Glomerular endothelial cell (primary cell): ENCODE measurements at regions not wholly inside any gene's neighbourhood (a gene's known extent, or its start where the extent isn't known, plus 50 kb on each side); places are given as distances from the start of the nearest gene placed in this dataset.
"Not testable (repeated sequence)": the region's sequence is repeated elsewhere in the genome, so short reads cannot be mapped to it uniquely, and the experiment has no call there.

Experiments
- DNase-seq: peaks from one replicate; pipeline ENCODE4 v3.0.0-alpha.2; 2011; ENCODE audit warnings: low read depth, low spot score; ENCODE audit errors: extremely low read depth

DNA sequence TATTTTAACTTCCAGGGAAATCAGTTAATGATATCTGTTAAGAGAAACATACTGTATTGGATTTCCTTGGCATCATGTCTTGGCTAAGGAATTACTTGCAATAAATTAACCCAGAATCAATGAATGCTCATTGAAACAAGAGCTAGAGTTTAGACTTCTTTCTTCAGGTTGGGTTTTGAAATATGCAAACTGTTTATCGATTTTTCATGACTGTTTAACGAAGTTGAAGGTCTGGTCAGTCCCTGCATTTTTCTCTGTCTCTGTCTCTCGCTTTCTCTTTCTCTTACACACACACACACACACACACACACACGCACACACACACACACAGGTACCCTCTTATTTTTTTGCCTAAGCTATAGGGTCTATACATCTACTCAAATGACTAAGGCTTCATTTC lies 981.0 kb downstream of the SUCLG1 start:
- DNase-seq: no peak

DNA sequence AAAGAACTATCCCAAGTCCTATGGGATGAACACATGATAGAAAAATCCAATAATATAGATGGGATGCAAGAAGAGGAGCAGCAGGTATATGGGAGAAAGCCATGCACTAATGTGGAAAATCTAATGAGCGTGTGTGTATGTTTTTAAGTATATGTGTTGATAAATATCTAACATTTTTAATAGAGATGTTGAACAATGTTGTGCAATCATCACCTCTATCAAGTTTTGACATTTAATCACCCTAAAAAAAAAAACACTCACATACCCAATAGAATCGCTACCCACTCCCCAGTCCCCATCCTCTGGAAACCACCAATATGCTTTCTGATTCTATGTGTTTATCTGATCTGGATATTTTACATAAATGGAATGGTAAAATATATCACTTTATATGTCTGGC lies 983.7 kb downstream of the SUCLG1 start:
- no peak for DNase-seq

DNA sequence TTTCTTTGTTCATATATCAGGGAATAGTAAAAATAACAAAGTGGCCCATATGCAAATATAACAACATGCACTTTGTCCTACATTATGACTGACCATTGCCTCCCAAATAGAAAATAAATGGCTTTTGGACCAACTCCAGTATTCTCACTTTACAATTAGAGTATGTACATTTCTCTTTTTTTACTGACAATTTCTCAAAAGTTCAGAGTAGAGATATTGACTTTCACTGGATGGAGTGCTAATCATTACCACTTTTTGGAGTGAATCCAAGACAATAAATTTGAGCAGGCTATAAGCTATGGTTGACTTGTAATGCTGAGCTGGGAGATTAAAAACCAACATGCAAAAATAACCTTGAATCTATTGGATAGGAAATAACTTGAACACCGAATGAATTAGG lies 987.4 kb downstream of the SUCLG1 start:
- DNase-seq: no peak

DNA sequence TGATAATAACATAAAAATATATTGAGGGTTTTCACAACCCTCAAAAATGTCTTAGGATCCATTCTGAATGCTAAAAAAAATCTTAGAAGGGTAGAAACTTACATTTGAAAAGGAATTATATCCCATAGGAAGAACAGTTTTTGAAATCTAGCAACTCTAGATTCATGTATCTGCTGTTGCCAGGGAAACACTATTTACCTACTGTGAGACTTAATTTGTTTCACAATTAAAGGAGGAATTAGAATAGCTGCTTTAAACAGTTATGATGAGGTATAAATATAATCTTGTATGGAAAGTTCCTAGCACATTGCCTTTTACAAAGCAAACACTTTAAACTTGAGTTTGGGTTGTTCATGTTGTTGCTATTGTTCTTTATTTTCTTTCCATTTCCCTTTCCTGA lies 988.2 kb downstream of the SUCLG1 start:
- no peak for DNase-seq

DNA sequence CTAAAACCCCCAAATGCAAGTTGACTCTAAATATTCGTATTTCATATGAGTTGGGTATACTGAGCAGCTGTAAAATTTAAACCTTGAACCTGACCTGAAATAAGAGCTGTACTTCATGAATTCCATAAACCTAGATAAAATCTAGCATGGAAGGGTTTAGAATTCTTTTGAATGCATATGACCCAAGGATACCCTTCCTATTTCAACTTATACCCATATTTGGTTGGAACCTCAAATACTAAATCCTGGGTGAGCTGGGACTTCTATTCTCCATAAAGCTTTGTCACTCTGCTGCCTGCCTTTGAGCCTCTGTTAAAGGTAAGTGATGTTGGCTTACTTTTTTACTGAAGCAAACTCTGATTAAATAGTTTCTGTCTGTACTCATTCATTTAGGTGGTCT lies 994.6 kb downstream of the SUCLG1 start:
- no peak for DNase-seq

DNA sequence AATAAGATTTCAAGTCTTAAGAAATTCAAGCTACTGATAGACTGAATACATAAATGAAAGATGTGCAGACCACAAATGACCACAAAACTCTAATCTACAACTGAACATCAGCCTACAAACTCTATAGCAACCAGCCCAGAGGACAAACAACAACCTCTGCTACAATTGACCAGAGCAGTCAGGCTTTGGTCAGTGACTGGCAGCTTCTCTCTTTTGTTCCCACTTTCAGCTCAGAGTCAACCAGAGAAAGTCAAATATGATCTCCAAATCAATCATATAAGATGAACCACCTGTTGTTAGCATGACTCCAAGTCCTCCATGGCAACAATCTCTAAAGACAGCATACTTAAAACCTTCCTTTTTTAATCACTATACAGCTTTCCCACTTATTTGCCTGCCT lies 996.2 kb downstream of the SUCLG1 start:
- no peak for DNase-seq

DNA sequence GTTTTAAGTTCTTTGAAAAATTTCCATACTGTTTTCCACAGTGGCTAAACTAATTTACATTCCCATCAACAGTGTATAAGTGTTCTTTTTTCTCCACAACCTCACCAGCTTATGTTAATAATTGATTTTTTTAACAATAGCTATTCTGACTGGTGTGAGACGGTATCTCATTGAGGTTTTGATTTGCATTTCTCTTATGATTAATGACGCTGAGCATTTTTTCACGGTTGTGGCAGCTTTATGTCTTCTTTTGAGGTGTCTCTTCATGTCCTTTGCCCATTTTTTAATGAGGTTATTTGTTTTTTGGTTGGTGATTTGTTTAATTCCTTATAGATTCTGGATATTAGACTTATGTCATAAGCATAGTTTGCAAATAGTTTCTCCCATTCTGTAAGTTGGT lies 997.9 kb downstream of the SUCLG1 start:
- DNase-seq: no peak

DNA sequence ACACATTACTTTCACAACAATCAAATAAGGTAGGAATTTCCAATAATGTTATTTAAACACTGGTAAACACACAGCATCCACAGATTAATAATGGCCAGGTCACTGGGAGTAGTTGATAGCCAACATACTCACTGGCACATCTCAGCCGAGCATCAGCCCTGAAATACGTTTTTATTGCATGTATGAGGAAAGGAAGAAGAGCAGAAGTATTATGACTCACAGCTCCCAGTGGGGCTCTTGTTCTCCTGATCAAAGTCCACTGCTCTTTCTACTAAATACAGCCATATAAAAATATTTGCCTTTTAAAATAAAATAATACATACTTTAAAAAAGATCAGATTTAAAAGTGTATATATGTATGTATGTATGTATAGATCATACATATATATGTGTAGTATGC lies 999.6 kb downstream of the SUCLG1 start:
- no peak for DNase-seq

DNA sequence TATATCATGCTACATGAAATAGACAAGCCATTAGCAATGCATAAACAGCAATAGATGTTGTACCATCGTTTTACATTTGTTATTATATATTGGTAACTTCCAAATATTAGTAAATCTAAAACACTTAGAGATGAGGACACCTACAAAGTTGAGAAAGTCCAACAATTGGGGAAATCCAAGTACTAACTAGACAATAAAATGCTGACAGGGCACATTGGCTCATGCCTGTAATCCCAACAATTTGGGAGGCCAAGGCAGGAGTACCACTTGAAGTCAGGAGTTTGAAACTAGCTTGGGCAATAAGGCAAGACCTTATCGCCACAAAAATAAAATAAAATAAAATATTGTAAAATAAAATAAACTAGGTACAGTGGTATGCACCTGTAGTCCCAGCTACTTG lies 1023.1 kb downstream of the SUCLG1 start:
- DNase-seq: no peak

DNA sequence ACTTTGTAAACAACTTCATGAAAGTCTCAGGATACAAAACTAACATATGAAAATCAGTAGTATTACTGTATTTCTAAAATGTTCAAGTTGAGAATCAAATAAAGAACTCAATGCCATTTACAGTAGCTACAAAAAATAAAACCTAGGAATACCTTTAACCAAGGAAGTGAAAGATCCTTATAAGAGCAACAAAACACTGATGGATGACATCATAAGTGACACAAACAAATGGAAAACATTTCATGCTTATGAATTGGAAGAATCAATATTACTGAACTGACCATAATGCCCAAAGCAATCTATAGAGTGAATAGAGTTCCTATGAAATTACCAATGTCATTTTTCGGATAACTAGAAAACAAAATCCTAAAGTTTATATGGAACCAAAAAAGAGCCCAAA lies 1038.1 kb downstream of the SUCLG1 start:
- DNase-seq: no peak

DNA sequence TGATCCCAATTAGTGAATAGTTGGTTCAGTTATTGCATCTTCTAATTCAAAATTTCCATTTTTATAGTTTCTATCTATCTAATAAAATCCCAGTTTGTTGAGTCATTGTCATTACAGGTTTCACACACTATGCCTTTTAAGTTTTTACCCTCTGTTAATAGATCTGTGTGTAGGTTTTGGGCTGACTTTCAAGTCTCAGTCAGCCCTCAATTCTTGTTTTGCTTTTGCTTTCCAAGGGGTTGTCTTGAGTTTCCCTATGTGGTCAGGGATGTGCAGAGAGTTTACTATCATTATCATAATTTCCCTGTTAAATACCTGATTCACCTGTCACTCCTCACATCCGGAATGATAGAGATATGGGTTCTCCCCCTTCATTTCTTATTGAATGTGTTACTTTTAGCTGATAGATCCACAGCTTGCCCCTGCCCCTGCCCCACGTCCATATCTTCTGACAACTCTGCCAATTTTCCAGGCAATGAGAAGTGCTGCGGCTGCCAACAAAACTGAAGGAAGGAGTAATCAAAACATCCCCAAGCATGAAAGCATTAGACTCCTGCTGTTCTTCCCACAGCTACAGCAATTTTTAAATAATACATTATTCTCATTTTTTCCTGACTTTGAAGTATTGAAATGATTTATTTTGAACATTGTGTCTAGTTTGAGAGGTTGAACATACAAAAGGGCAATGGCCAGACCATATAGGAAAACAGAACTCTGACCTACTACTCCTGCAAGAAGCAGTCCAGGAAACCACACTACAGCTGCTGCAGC lies 1064.8 kb downstream of the SUCLG1 start:
- no peak for DNase-seq

DNA sequence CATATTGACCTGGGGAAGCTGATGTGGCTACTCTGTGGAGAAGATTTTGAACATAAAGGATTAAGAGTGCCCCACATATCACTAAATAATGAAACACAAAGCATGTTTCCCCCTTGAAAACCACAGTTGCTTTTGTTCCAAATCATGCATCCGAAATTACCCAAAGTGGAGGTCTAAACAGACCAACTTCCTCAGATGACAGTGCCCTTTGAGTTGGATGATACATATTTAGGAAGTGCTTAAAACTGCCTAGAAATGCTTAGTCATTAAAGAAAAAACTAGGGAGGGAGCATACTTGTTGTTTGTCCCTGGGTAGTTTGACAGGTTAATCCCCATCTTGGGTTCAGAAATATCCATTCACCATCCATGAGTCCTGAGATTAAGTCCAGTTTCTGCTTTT lies 1070.3 kb downstream of the SUCLG1 start:
- no peak for DNase-seq

DNA sequence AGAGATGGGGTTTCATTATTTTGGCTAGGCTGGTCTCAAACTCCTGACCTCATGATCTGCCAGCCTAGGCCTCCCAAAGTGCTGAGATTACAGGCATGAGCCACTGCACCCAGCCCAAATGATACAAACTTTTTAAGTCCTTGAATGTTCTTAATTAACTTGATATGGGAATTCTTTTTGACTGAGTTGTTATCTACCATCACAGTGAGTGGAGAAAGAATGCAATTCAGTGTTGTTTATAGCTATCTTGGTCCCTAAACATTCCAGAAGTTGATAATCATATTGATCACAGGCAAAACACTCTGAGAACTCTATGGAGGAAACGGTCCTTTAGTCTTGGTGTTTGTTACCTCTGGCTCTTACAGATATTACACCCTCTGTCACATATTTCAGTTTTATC lies 1072.5 kb downstream of the SUCLG1 start:
- DNase-seq: no peak

DNA sequence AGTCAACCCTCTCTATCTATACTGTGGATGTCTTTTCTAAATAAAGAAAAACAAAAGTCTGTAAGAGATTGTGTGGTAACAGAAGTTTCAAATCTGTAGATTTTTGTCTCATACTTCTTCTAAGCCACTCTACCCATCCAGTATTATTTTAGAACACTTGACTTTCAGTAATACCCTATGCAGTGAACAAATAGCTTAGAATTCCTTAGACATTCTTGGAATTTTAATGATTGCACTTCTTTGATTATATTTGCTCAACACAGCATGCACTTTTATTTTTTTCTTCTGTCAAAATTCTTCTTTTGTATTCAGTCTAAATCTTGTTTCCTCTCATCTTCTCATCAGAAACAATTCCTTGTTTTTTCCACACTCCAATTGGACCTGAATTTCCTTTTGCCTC lies 1080.2 kb downstream of the SUCLG1 start:
- no peak for DNase-seq

DNA sequence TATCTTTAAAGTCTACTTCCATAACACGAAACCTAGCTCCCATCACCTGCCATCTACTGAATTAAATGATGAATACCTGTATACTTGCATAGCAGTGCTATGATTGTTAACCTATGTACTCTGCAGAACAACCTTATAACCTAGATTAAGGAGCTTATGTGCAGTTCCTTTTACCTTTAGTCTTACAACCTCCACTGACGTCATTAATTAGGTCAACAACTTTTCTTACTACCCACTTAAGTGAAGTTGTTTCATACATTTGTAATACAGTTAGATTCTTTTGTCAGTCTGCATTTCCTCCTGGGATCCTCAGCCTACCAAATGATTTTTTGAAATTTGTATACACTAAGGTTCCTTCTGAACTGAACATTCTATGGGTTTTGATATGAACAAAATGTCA lies 1082.3 kb downstream of the SUCLG1 start:
- no peak for DNase-seq

DNA sequence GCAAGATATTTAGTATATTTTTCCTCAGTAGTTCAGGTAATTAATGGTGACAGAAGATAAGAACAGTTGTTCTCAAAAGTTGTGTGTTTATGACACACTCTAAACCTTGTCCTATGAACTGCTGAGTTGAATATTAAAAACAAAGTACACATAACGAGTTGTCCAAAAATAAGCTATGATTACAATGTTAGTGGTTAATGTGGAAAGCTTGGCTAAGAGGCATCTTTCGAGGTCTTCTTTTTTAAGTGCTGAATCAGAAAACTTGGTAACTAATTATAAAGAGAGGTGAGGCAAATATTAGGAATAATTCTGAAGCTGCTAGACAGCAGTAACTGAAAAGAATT lies 1088.7 kb downstream of the SUCLG1 start:
- no peak for DNase-seq

DNA sequence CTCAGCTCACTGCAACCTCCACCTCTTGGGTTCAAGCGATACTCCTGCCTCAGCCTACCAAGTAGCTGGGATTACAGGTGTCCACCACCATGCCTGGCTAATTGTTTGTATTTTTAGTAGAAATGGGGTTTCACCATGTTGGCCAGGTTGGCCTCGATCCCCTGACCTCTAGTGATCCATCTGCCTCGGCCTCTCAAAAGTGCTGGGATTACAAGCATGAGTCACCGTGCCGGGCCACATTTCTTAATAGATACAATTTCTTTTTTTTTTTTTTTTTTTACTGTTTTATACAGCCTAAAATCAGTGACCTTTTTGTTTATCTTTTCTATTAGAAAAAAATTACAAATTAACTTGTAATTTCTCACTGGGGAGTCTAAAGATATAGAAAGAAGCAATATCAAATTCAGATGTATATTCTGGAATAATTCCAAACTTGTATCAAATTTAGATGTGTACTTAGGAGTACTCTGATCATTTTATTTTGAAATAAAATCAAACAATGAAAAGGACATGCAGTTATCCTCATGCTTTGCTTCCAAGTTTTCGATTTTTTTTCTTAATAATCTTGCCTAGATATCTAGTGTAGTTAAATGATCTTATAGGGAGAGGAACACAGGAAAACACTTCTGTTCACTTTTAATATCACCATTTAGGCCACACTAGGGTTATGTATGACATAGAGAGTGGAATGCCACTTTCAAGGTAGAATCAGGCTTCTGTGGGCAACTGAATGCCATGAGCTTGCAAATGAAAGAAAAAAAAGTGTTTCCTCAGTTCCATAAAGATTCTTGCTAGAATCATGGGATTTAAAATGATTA lies 1089.3 kb downstream of the SUCLG1 start:
- DNase-seq: no peak

DNA sequence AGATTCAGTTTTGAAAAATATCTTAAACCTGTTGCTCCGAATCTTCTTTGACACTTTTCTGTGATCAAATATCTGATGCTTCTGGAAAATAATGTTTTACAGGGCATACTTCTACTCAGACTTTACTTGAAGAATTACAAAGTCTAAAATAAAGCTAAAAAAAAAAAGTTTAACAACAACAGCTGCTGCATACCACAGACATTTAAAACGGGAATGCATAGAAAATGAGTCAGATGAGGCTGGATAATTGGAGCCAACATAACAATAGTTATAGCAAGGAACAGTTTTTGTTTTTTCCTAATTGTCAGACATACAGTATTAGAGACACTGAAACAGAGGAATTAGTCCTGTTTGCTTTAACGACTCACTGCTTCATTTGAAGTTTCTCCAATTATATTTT lies 1090.2 kb downstream of the SUCLG1 start:
- no peak for DNase-seq

DNA sequence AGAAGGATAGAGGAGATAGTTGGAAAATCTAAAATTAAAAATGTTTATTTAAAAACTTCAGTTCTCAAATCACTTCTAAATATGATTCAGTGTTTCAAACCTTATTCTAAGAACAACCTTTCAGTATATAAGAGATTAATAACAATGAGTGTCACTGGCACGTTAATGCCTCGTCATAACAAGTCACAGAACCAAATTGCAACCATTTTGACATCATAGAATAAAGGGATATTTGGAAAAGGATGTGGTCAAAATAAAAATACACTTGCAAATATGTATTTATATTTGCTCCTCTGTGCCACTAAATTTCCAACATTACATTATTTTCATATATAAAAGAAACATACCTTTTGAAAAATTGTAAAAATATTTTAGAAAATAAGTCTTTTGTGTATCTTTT lies 1090.6 kb downstream of the SUCLG1 start:
- DNase-seq: no peak

DNA sequence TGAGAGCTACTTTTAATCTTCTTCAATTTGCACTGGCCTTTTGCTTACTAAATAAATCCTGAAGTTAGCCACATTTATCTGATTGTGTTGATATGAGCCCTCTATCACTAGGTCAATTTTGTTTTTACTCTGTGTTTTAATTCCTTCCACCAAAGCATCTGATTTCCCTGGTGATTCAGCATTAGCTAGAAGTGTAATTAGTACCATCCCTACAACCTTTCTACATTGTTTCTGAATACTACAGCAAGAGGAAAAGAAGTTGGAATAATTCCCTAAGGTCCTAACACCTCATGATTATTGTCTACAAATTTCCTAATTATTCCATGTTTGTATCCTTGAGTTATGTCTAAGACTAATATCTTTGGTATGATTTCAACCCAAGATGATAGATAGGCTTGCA lies 1093.6 kb downstream of the SUCLG1 start:
- DNase-seq: no peak

DNA sequence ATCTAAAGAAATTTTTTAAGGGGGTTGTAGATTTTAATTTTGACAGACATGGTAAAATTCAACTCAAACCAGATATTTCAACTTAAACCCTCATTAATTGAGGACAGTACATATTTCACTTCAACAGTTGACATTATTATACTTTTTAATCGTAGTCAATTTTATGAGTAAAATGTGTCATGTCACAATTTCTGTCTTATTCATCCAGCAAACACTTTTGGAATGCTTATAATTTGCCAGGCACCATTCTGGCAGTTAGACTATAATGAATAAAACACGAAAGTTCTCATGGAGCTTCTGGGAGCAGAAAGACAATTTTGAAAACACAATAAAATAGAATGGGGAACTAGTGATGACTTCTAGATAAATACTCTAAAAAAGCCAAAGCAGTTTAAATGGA lies 1094.8 kb downstream of the SUCLG1 start:
- DNase-seq: no peak

DNA sequence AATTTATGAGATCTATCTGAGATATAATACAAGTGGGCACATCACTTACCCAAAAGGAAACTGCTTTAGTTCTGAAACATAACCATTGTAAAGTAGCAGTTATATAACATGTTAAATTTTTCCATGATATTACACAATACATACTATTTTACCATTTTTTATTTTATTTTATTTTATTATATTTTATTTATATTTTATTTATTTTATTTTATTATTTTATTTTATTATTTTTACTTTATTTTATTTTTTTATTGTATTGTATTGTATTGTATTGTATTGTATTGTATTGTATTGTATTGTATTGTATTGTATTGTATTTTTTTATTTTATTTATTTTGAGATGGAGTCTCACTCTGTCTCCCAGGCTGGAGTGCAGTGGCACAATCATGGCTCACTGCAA lies 1095.9 kb downstream of the SUCLG1 start:
- DNase-seq: not testable (repeated sequence)

DNA sequence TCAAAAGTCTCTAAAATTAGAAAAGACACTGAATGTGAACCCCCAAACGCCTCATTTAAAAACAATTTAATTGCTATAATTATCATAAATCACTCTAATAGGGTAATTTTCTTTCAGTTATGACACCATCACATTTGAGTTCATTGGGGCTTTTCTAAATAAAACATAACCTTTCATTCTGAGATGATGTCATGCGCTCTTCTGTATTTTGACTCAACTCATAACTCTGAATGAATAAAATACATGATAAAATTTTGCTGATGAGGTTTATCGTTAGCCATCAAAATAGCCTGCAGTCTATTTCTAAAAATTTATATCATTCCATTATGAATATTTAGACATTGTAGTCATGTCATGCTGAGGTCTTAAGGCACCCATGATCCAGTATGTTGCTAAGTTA lies 1099.7 kb downstream of the SUCLG1 start:
- no peak for DNase-seq
